Retinal pigment epithelial cell (primary cell): ENCODE measurements at regions not wholly inside any gene's neighbourhood (a gene's known extent, or its start where the extent isn't known, plus 50 kb on each side); places are given as distances from the start of the nearest gene placed in this dataset.

Experiments used
- DNase-seq: peaks from one replicate; pipeline ENCODE4 v3.0.0-alpha.2; 2010; ENCODE audit warnings: low read depth
- H3K4me3 ChIP-seq: 2 replicates; pipeline ENCODE4 v1.5.1; 2011; ENCODE audit warnings: mild to moderate bottlenecking, low read length, control low read depth, moderate library complexity
- TF ChIP-seq, protein P1 (sequence below): conservative IDR thresholded peaks from 2 replicates; pipeline ENCODE4 v1.5.1; 2011; ENCODE audit warnings: low read depth, low read length, control low read depth, inconsistent platforms

DNA sequence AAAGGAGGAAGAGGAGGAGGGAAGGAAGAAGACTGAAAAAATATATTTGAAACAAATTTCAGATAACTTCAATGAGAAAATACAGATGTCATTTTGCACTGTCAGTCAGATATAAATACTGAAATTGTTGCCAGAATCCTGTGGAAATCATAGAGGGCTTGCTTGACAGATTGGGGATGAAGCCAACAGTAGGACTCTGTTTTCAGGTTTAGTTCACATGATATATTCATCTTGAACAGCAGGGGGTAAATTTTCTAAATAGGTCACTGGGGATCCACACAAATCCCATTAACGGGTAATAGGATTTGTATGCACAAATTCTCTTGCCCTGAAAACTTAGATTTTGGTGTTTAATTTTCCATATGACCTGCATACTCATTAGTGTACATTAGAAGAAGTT lies 103.3 kb upstream of the PCDH18 start:
- no peak overlapping the region for H3K4me3 ChIP-seq
- TF ChIP-seq, protein P1, sequence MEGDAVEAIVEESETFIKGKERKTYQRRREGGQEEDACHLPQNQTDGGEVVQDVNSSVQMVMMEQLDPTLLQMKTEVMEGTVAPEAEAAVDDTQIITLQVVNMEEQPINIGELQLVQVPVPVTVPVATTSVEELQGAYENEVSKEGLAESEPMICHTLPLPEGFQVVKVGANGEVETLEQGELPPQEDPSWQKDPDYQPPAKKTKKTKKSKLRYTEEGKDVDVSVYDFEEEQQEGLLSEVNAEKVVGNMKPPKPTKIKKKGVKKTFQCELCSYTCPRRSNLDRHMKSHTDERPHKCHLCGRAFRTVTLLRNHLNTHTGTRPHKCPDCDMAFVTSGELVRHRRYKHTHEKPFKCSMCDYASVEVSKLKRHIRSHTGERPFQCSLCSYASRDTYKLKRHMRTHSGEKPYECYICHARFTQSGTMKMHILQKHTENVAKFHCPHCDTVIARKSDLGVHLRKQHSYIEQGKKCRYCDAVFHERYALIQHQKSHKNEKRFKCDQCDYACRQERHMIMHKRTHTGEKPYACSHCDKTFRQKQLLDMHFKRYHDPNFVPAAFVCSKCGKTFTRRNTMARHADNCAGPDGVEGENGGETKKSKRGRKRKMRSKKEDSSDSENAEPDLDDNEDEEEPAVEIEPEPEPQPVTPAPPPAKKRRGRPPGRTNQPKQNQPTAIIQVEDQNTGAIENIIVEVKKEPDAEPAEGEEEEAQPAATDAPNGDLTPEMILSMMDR, result no peak
- DNase-seq, result peak; percentile 32

DNA sequence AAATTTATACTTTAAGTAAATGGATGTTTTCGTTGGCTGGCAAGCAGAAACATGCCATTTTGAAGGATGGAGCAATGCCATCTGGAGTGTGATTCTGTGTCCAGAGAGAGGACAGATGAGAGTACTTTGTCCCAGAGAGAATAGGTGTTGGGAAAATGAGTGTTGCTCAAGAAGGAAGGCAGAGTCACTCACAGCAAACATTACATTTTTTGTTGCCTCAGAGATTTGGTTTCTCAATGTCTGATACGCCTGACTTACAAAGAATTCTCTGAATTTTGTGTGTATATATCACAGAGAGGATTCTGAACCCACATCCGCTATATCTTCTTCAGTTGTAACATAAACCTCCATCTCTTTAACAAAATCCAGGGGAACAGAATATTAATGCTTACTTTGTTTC lies 102.8 kb upstream of the PCDH18 start:
- TF ChIP-seq, protein P1, result no peak
- H3K4me3 ChIP-seq, result no peak overlapping the region
- no peak for DNase-seq

DNA sequence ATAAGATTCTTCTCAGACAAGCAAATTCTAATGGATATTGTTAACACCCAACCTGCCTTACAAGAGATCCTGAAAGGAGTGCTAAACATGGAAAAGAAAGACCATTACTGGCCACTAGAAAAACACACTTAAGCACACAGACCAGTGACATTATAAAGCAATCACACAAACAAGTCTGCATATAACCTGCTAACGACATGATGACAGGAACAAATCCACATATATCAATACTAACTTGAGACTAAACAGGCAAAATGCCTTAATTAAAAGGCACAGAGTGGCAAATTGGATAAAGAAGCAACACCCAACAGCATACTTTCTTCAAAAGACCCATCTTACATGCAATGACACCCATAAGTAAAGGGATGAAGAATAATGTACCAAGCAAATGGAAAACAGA lies 100.5 kb upstream of the PCDH18 start:
- TF ChIP-seq, protein P1, result no peak
- no peak for DNase-seq

DNA sequence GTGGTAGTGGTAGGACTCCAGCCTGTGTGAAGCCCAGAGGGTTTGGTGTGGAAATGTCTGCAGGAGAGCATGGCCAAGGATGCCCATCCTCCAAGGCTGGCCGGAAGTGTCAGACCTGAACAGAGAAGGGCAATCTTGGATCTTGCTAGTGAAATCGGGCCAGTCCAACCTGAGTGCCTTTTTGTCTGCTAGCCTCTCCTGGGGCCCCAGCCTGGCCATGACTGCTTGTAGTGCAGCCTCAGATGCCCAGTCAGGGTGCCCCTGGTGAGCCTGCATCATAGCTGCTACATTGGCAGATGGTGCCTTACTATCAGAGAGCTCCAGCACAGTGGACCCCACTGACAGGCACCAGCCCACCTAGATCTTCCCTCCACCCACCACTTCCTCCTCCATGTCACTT lies 99.3 kb upstream of the PCDH18 start:
- TF ChIP-seq, protein P1, result no peak
- DNase-seq, result no peak
- H3K4me3 ChIP-seq, result no peak overlapping the region

More for the DNA sequence above, 100.5 kb upstream of the PCDH18 start:
- no peak overlapping the region for H3K4me3 ChIP-seq

DNA sequence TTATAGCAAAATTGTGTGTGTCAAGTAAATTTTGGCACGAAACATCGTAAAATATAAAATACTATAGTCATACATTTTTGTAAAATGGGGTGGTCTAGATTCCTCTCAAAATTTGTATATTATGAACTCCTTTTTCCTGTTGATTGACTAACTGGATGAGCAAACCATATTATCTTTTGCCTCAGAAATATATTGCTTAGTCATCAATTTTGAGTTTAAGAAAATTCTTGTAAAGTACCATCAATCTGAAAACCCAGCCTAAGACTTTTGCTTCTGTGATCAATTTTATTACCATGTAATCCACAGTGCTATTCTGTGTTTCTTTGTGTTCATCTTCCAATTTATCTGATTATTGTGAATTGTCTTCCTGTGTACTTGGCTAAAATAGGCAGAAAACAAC lies 98.0 kb upstream of the PCDH18 start:
- H3K4me3 ChIP-seq, result no peak overlapping the region
- DNase-seq, result no peak
- TF ChIP-seq, protein P1, result no peak

DNA sequence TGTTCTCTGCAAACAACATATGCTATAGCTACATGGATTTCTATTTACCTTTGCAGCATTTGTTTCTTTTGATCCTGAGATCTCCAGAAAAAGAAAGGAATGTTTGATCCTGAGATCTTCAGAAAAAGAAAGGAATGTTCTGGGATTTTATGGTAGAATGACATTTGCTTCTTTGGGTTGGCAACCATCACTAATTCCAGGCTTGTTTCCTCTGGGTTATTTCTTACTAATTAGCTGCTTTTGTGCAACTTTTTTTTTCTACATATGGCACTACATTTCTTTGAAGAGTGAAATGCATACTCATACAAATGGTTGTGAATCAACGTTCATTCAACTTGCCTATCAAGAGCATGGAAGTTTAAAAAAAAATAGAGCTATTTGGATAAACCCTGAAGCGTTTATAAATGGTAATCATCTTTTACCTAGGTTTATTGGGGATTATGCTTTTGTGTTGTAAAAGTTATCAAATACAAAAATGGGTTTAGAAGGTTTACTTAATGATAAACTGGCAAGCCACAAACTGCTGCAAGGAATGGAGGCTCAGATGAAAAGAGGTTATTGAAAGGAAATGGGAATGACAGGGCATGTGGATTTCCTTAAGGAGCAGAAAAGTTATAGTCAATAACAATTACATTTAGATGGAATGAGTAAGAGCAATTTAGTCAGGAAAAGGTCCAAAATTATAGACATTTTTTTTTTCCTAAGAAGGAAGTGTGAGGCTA lies 95.6 kb upstream of the PCDH18 start:
- no peak overlapping the region for H3K4me3 ChIP-seq
- TF ChIP-seq, protein P1, result no peak
- DNase-seq, result no peak
